Breast epithelium (tissue), 3 donors: ENCODE measurements at regions not wholly inside any gene's neighbourhood (a gene's known extent, or its start where the extent isn't known, plus 50 kb on each side); places are given as distances from the start of the nearest gene placed in this dataset.
"Not testable (repeated sequence)": the region's sequence is repeated elsewhere in the genome, so short reads cannot be mapped to it uniquely, and the experiment has no call there.

Source experiments
- CTCF ChIP-seq, 3 donors: fragments of 450-650 bp; IDR thresholded peaks; one replicate each; pipeline ENCODE4 v1.5.1; 2016 to 2017; ENCODE audit warnings: antibody characterized with exemption in 3 of 3, mild to moderate bottlenecking in 3 of 3, moderate library complexity in 3 of 3
- POLR2A ChIP-seq: fragments of 450-650 bp; IDR thresholded peaks from one replicate; pipeline ENCODE4 v1.6.1; 2016; ENCODE audit warnings: antibody characterized with exemption, mild to moderate bottlenecking, moderate library complexity
- POLR2AphosphoS5 ChIP-seq, 3 donors: sonication (generic); formaldehyde crosslinking; IDR thresholded peaks; one replicate each; pipeline ENCODE4 v1.6.1; 2017; ENCODE audit warnings: antibody characterized with exemption in 3 of 3

- TF ChIP-seq CTCF (IDR thresholded peaks at IDR 0.05); POLR2A; POLR2AphosphoS5 (IDR thresholded peaks at IDR 0.05): not testable (repeated sequence)
Observed at GRCh38 chr13:18697851-18698250, 483.8 kb downstream of the TUBA3C start.
